ENCODE measurements at regions not wholly inside any gene's neighbourhood (a gene's known extent, or its start where the extent isn't known, plus 50 kb on each side); places are given as distances from the start of the nearest gene placed in this dataset.
A peak's percentile ranks its signal among the peaks of the same experiment; 100 is the strongest.

DNA sequence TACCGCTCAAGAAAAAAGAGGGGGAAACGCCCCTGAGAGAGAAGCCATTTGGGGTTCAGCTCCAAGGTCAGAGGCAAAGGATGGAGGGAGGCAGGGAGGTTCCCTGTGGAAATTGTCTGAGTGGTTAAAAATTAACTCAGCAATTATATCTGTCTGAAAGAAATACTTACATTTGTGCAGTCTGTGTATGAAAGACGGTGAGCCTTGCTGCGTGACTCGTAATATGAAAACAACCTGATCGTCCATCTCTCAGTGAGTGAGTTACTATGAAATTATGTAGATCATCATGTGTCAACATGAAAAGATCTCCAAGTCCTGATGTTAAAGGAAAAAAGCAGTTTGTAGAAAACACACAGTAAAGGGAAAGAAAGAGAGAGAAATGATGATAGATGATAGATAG, 67.2 kb upstream of the FAM204A start:
- DNase-seq = no peak

- DNase-seq = no peak
Observed at GRCh38 chr10:118408181-118408580, 66.1 kb upstream of the FAM204A start.

- DNase-seq = no peak
Observed at GRCh38 chr10:118407777-118408176, 65.7 kb upstream of the FAM204A start.

- no peak for DNase-seq
Observed at GRCh38 chr10:118407026-118407425, 64.9 kb upstream of the FAM204A start.

DNA sequence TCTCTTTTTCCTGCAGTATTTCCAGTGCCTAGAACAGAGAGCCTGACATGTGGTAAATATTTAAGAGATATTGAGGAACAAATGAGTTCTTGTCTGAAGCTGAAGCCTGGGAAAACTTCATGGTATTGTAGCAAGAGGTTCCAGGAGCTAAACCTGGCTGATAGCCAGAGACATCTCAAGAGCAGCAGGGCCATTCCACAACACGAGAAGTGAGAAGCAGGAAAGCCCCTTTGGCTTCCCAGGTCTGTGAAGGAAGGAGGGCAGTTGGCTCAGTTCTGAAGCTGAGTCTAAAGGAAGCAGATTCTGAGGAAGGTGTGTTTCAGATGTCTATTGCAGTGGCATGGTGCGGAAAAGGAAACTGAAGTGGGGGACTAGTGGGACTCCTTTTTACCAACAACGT, 63.8 kb upstream of the FAM204A start:
- no peak for DNase-seq

GRCh38 chr10:118403967-118404366, 61.8 kb upstream of the FAM204A start:
- DNase-seq = no peak

DNA sequence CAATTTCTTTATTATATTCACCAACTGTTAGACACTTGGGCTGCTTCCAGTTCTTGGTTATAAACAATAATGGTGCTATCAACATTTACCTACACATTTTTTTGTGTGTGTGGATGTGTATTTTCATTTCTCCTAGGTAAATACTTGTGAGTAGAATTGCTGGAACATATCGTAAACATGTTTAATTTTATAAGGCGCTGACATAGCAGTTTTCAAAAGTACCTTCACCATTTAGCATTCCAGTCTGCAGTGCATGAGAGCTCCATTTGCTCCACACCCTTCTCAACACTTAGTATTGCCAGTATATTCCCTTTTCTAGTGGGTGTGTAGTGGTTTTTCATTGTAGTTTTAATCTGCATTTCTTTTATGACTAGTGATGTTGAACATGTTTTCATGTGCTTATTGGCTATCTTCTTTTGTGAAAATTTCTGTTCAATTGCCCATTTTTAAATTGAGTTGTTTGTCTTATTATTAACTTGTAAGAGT, 59.6 kb upstream of the FAM204A start:
- DNase-seq = no peak

GRCh38 chr10:118397391-118397790, 55.3 kb upstream of the FAM204A start:
- DNase-seq = no peak

DNA sequence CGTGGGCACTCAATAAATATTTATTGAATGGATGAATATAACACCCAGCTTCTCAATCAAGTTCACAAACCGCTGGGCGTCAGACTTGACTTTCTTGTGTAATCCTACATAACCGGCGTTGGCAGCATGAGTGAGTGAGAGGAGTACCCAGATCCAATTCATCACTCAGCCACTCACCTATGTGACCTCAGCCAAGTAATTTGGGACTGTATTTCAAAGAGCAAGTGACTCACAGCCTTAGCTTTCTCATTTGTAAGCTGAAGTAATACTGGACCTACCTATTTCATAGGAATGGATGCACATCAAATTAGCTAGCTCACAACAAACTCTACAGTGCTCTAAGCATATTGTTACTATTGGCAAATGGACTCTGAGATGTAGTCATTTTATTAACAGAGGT, 53.8 kb upstream of the FAM204A start:
- DNase-seq = peak; percentile 8

DNA sequence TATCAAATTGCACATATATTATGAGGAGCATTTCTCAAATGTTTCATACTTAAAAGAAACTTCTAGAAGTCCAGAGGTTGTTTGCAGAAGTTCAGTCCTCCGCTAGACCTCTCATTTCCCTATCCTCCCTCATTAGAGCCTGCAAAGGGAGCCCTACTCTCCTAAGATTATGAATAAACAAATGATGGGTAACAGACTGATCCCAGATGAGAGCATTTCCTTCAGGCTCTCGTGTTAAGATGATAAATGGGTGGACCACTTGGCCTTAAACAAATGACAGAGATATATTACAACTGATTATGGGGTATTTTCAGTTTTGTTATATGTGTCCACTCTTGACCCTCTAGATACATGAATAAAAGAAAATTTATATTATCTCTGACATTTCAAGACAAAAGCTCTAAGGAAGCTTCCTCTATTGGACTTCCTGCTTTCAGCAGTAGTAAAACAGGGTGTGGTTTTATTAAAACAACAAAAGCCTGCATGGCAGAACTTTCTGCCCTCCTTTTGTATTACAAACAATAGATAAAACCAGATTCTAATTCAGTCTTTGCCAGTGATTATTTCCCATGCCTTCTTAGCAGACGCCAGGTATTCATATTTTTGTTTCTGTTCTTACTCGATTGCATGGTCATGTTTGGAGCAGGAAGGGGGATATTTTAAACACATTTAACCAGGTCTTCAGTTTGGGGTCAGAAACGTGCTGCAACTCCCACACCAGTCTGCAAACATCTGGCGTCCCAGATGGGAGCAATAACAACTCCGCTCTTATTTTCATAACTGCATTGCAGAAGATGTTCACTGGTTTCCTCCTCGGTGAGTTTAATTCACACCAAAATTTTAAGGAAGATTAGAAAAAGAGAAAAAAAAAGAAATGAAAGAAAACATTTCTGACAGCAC, 52.4 kb upstream of the FAM204A start:
- peak; percentile 12 for DNase-seq

DNA sequence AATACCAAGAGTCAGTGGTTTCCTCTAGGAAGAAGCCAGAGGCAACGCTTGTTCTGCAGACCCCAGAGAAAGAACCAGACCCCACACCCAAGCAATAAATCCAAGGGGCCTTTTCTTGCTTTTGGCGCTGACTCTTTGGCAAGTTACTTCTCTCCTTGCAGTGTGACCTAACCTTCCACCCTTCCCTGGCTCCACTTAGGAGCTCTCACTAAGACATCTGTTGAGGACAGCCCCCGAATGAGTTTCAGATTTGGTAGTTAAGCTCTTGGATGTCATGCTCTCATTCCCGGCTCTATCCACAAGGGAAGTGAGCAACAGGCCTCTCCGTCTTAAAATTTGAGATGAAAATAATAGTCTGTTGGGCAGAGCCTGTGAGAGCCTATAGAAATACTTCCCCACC, 50.6 kb upstream of the FAM204A start:
- no peak for DNase-seq
